H1 (cell line): ENCODE measurements at regions not wholly inside any gene's neighbourhood (a gene's known extent, or its start where the extent isn't known, plus 50 kb on each side); places are given as distances from the start of the nearest gene placed in this dataset.

ENCODE experiments used
- CTCF ChIA-PET: fragments of 300-600 bp; sonication (Branson Sonifier 250); formaldehyde crosslinking; loops from one replicate; lab custom pipeline; 2021; ENCODE audit not compliant: partially characterized antibody; lab: Charles Lee
- POLR2A ChIA-PET: fragments of 300-600 bp; sonication (Branson Sonifier 250); formaldehyde crosslinking; loops from one replicate; lab custom pipeline; 2021; ENCODE audit warnings: inconsistent platforms; ENCODE audit not compliant: partially characterized antibody; lab: Charles Lee
- DNase-seq, 2 experiments: peaks; one replicate each; pipeline versions ENCODE4 v3.0.0 to v3.0.0-alpha.2; 2010 to 2022; ENCODE audit warnings: low spot score in 2 of 2, low read depth in 1 of 2, mixed read lengths in 1 of 2
- FAIRE-seq: peaks from 2 replicates; lab custom pipeline; 2011; peaks lifted over from hg19 to GRCh38; lab: Jason Lieb, UNC
- H2AFZ ChIP-seq: 2 replicates; pipeline ENCODE4 v1.8.1; 2012; ENCODE audit warnings: low read length, inconsistent platforms
- H2AK5ac ChIP-seq: 2 replicates; pipeline ENCODE4 v1.6.1; 2013; ENCODE audit warnings: low read depth, low read length
- H2BK120ac ChIP-seq: replicated peaks from 2 replicates; pipeline ENCODE3; 2013; ENCODE audit warnings: low read depth, low read length, inconsistent platforms
- H2BK12ac ChIP-seq: 2 replicates; pipeline ENCODE4 v1.6.1; 2013; ENCODE audit warnings: low read depth, low read length
- H2BK15ac ChIP-seq: 2 replicates; pipeline ENCODE4 v1.6.1; 2013; ENCODE audit warnings: low read length
- H2BK20ac ChIP-seq: 2 replicates; pipeline ENCODE4 v1.6.1; 2013; ENCODE audit warnings: low read length
- H2BK5ac ChIP-seq: 2 replicates; pipeline ENCODE4 v1.6.1; 2013; ENCODE audit warnings: low read depth, low read length
- H3K14ac ChIP-seq: 2 replicates; pipeline ENCODE4 v1.6.1; 2013; ENCODE audit warnings: inconsistent platforms; ENCODE audit not compliant: insufficient read length
- H3K18ac ChIP-seq: 2 replicates; pipeline ENCODE4 v1.6.1; 2013; ENCODE audit warnings: low read length; ENCODE audit errors: extremely low read depth
- H3K23ac ChIP-seq: 2 replicates; pipeline ENCODE4 v1.6.1; 2013; ENCODE audit warnings: inconsistent platforms; ENCODE audit not compliant: insufficient read length
- H3K23me2 ChIP-seq: 2 replicates; pipeline ENCODE4 v1.6.1; 2013; ENCODE audit warnings: low read depth, low read length
- H3K27ac ChIP-seq: 2 replicates; pipeline ENCODE4 v1.6.1; 2011; ENCODE audit warnings: low read depth, low read length, inconsistent platforms
- H3K27me3 ChIP-seq, 4 experiments: replicated peaks in 1 of 4; 1 replicate in 1 of 4; 2 replicates in 3 of 4; pipeline versions ENCODE4 v1.6.1 to v1.8.1; 2011 to 2013; ENCODE audit warnings: low read length in 3 of 4, mild to moderate bottlenecking in 3 of 4, inconsistent platforms in 2 of 4, mixed read lengths in 2 of 4, moderate library complexity in 1 of 4; ENCODE audit not compliant: control insufficient read depth in 3 of 4, insufficient read depth in 3 of 4; ENCODE audit errors: extremely low read depth in 1 of 4
- H3K36me3 ChIP-seq, 4 experiments: 2 replicates each; pipeline versions ENCODE4 v1.6.1 to v1.8.1; 2011 to 2013; ENCODE audit warnings: mild to moderate bottlenecking in 4 of 4, low read length in 3 of 4, moderate library complexity in 2 of 4, control low read depth in 1 of 4, inconsistent platforms in 1 of 4; ENCODE audit not compliant: insufficient read depth in 4 of 4, control insufficient read depth in 2 of 4
- H3K4ac ChIP-seq: replicated peaks from 2 replicates; pipeline ENCODE3; 2013; ENCODE audit warnings: low read length, low read depth, mixed read lengths, inconsistent platforms; ENCODE audit not compliant: insufficient read length
- H3K4me1 ChIP-seq, 4 experiments: replicated peaks in 1 of 4; 1 replicate in 1 of 4; 2 replicates in 3 of 4; pipeline versions ENCODE4 v1.6.1 to v1.8.1; 2011 to 2013; ENCODE audit warnings: low read length in 3 of 4, inconsistent platforms in 2 of 4, mixed read lengths in 1 of 4; ENCODE audit not compliant: insufficient read depth in 4 of 4, control insufficient read depth in 3 of 4
- H3K4me2 ChIP-seq, 2 experiments: 2 replicates each; pipeline versions ENCODE4 v1.6.1 to v1.8.1; 2011 to 2013; ENCODE audit warnings: low read depth in 2 of 2, low read length in 2 of 2, control low read depth in 1 of 2, inconsistent platforms in 1 of 2, mild to moderate bottlenecking in 1 of 2; ENCODE audit not compliant: insufficient read depth in 1 of 2
- H3K4me3 ChIP-seq, 4 experiments: fragments of 200-600, 300-600 bp in 1 of 4; sonication (generic), shearing (Covaris generic), sonication (Bioruptor Twin) in 1 of 4; 2 replicates each; pipeline versions ENCODE4 v1.5.1 to v1.8.1; 2011 to 2016; ENCODE audit warnings: low read length in 4 of 4, low read depth in 3 of 4, control low read depth in 2 of 4, inconsistent platforms in 2 of 4, mild to moderate bottlenecking in 2 of 4, mixed read lengths in 1 of 4, moderate library complexity in 1 of 4; ENCODE audit not compliant: insufficient read depth in 2 of 4; ENCODE audit errors: extremely low read depth in 1 of 4
- H3K56ac ChIP-seq: replicated peaks from 2 replicates; pipeline ENCODE3; 2013; ENCODE audit warnings: low read depth, mild to moderate bottlenecking, mixed read lengths, low read length, inconsistent platforms; ENCODE audit not compliant: insufficient read length
- H3K79me1 ChIP-seq: 2 replicates; pipeline ENCODE4 v1.6.1; 2013; ENCODE audit warnings: low read depth, low read length, control low read depth
- H3K79me2 ChIP-seq, 2 experiments: 2 replicates each; pipeline versions ENCODE4 v1.6.1 to v1.8.1; 2012 to 2013; ENCODE audit warnings: low read length in 2 of 2, mild to moderate bottlenecking in 2 of 2, inconsistent platforms in 1 of 2; ENCODE audit not compliant: insufficient read depth in 2 of 2, control insufficient read depth in 1 of 2
- H3K9ac ChIP-seq, 4 experiments: replicated peaks in 1 of 4; 1 replicate in 1 of 4; 2 replicates in 3 of 4; pipeline versions ENCODE4 v1.6.1 to v1.8.1; 2011 to 2013; ENCODE audit warnings: low read depth in 3 of 4, low read length in 3 of 4, control low read depth in 2 of 4, mild to moderate bottlenecking in 2 of 4, moderate library complexity in 2 of 4, inconsistent platforms in 1 of 4; ENCODE audit errors: extremely low read depth in 1 of 4
- H3K9me3 ChIP-seq, 2 experiments: 2 replicates each; pipeline versions ENCODE4 v1.6.1 to v1.8.1; 2012 to 2013; ENCODE audit warnings: mild to moderate bottlenecking in 2 of 2, moderate library complexity in 2 of 2, control low read depth in 1 of 2, inconsistent platforms in 1 of 2, low read depth in 1 of 2, low read length in 1 of 2, mixed read lengths in 1 of 2; ENCODE audit not compliant: insufficient read depth in 2 of 2
- H4K20me1 ChIP-seq, 2 experiments: replicated peaks in 1 of 2; 2 replicates each; pipeline versions ENCODE3 to v1.8.1; 2011 to 2013; ENCODE audit warnings: inconsistent platforms in 2 of 2, low read length in 2 of 2, mild to moderate bottlenecking in 1 of 2; ENCODE audit not compliant: insufficient read depth in 2 of 2, control insufficient read depth in 1 of 2
- H4K5ac ChIP-seq: 2 replicates; pipeline ENCODE4 v1.6.1; 2013; ENCODE audit warnings: low read length, low read depth, mixed read lengths, inconsistent platforms; ENCODE audit not compliant: insufficient read length
- H4K8ac ChIP-seq: 2 replicates; pipeline ENCODE4 v1.8.0; 2013; ENCODE audit warnings: mild to moderate bottlenecking, moderate library complexity, low read length, inconsistent platforms; ENCODE audit not compliant: insufficient read depth; ENCODE audit errors: extremely low read depth
- H4K91ac ChIP-seq: replicated peaks from 2 replicates; pipeline ENCODE3; 2013; ENCODE audit warnings: low read length, mixed read lengths, inconsistent platforms; ENCODE audit not compliant: insufficient read length
- CBX8 ChIP-seq: fragments of 300-800, 300-1000 bp; sonication (generic); IDR thresholded peaks from 2 replicates; pipeline ENCODE4 v1.7.1; 2016; ENCODE audit warnings: low read depth, low read length, borderline replicate concordance
- CEBPB ChIP-seq: IDR thresholded peaks from 2 replicates; pipeline ENCODE4 v1.6.1; 2012; ENCODE audit warnings: low read depth, low read length
- CTBP2 ChIP-seq: IDR thresholded peaks from 2 replicates; pipeline ENCODE4 v1.7.0; 2011; ENCODE audit warnings: borderline replicate concordance, mild to moderate bottlenecking, moderate library complexity, mixed read lengths, low read length; ENCODE audit not compliant: insufficient read depth, insufficient read length
- MAFK ChIP-seq: IDR thresholded peaks from 2 replicates; pipeline ENCODE4 v1.6.1; 2012; ENCODE audit warnings: low read depth, mild to moderate bottlenecking, improper control_type of control experiment, low read length
- NANOG ChIP-seq: IDR thresholded peaks from 2 replicates; pipeline ENCODE4 v1.6.1; 2011; ENCODE audit warnings: low read length, low read depth, mild to moderate bottlenecking, inconsistent platforms; ENCODE audit not compliant: insufficient read depth, poor library complexity, severe bottlenecking
- SP4 ChIP-seq: IDR thresholded peaks from 2 replicates; pipeline ENCODE4 v1.6.1; 2012; ENCODE audit warnings: low read length, inconsistent platforms
- TCF12 ChIP-seq: IDR thresholded peaks from 2 replicates; pipeline ENCODE4 v1.6.1; 2011; ENCODE audit warnings: low read depth, mild to moderate bottlenecking, low read length
- USF2 ChIP-seq: IDR thresholded peaks from 2 replicates; pipeline ENCODE4 v1.6.1; 2011; ENCODE audit warnings: low read length, improper control_type of control experiment
- WGBS, 2 experiments: shearing (Covaris generic) in 1 of 2; methylation state at CpG; one replicate each; pipeline versions ENCODE4 v1.1.6 to v1.1.7; 2013 to 2015; ENCODE audit warnings: low lambda C conversion rate in 2 of 2, mixed read lengths in 2 of 2, inconsistent platforms in 1 of 2, low coverage in 1 of 2, missing lambda C conversion rate in 1 of 2; ENCODE audit not compliant: insufficient replicate concordance in 2 of 2, insufficient coverage in 1 of 2, insufficient read length in 1 of 2; ENCODE audit errors: extremely low coverage in 1 of 2, missing lambda C conversion rate in 1 of 2; 5-methylcytosine and 5-hydroxymethylcytosine counted together
- TF ChIP-seq, protein P1 (sequence below): IDR thresholded peaks from 2 replicates; pipeline ENCODE4 v1.6.1; 2012; ENCODE audit warnings: low read length, inconsistent platforms

DNA sequence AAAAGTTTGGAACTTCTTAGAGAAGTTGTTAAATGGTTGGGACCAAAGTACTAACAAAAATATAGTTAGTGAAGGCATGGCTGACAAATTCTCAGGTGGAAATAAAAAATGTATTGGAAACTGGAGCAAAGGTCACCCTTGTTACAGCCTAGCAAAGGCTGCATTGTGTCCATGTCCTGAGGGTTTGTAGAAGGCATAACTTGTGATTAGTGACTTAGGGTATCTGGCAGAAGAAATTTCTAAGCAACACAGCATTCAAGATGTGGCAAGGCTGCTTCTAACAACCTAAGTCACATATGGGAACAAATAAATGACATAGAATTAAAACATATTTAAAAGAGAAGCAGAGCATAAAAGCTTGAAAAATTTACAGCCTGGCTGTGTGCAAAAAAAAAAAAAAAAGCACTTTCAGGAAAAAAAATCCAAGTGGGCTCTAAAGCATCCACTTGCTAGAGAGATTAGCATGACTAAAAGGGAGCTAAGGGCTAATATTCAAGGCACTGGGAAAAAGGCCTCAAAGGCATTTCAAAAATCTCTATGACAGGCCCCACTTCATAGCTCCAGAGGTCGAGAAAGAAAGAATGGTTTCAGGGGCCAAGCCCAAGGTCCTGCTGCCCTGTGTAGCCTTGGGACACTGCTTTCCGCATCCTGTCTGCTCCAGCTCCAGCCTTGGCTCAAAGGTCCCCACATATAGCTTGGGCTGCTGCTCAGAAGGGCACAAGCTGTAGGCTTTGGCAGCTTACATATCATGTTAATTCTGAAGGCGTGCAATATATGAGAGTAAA, 453.2 kb upstream of the PTCHD4 start:
- Histone ChIP-seq H2BK5ac (peak overlapping the region; percentile 41), H4K91ac (no peak overlapping the region), H2BK15ac (no peak overlapping the region), H3K23ac (no peak overlapping the region), H3K4me1 (peaks cover 0 to 14% (median 6%) of the 10 kb centered on the region in 4 experiments; a peak in 5 of 7 replicates), H2AK5ac (no peak overlapping the region), H3K36me3 (no peaks in the 10 kb centered on the region; a peak in 2 of 8 replicates), H2BK120ac (no peak overlapping the region), H3K56ac (no peak overlapping the region), H3K23me2 (no peaks in the 10 kb centered on the region; the same call in 1 of the 2 replicates), H3K79me2 (no peaks in the 10 kb centered on the region), H4K8ac (no peak overlapping the region; the same call in 1 of the 2 replicates), H3K9me3 (no peaks in the 10 kb centered on the region), H4K20me1 (no peaks in the 10 kb centered on the region), H2AFZ (peak overlapping the region; percentile 8; the same call in 1 of the 2 replicates), H3K79me1 (no peaks in the 10 kb centered on the region), H3K4me3 (no peak overlapping the region), H3K9ac (no peak overlapping the region), H2BK12ac (no peak overlapping the region; the same call in 1 of the 2 replicates), H3K27ac (no peak overlapping the region), H3K4ac (no peak overlapping the region), H2BK20ac (no peak overlapping the region), H3K14ac (no peak overlapping the region), H4K5ac (no peak overlapping the region), H3K4me2 (no peak overlapping the region; a peak in 1 of 4 replicates), H3K27me3 (no peaks in the 10 kb centered on the region), H3K18ac (no peak overlapping the region; the same call in 1 of the 2 replicates)
- POLR2A ChIA-PET: no interaction called here
- WGBS, 2 experiments: 73% methylated on average over 3 of the region's 3 CpGs; no CpG with 5 or more reads in 1 of the 2 experiments
- FAIRE-seq: no peak
- CTCF ChIA-PET: interaction anchor here (0.8 to 1.6 kb wide), 3 partner anchors 12 to 777 kb away, joined by 3 to 6 read pairs (median 3); no protein-coding TSS in a partner anchor
- DNase-seq: no peak
- TF ChIP-seq USF2: no peak
- TF ChIP-seq SP4: no peak
- TF ChIP-seq TCF12: no peak
- no peak for TF ChIP-seq MAFK
- TF ChIP-seq NANOG: no peak
- TF ChIP-seq, protein P1, sequence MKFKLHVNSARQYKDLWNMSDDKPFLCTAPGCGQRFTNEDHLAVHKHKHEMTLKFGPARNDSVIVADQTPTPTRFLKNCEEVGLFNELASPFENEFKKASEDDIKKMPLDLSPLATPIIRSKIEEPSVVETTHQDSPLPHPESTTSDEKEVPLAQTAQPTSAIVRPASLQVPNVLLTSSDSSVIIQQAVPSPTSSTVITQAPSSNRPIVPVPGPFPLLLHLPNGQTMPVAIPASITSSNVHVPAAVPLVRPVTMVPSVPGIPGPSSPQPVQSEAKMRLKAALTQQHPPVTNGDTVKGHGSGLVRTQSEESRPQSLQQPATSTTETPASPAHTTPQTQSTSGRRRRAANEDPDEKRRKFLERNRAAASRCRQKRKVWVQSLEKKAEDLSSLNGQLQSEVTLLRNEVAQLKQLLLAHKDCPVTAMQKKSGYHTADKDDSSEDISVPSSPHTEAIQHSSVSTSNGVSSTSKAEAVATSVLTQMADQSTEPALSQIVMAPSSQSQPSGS: no peak
- TF ChIP-seq CTBP2: no peak
- no peak for TF ChIP-seq CBX8
- no peak for TF ChIP-seq CEBPB
